Kidney glomerular epithelial cell (primary cell): ENCODE measurements at regions not wholly inside any gene's neighbourhood (a gene's known extent, or its start where the extent isn't known, plus 50 kb on each side); places are given as distances from the start of the nearest gene placed in this dataset.

ENCODE experiments used
- DNase-seq: peaks from one replicate; lab custom pipeline; 2025; lab: John Stamatoyannopoulos, UW

DNA sequence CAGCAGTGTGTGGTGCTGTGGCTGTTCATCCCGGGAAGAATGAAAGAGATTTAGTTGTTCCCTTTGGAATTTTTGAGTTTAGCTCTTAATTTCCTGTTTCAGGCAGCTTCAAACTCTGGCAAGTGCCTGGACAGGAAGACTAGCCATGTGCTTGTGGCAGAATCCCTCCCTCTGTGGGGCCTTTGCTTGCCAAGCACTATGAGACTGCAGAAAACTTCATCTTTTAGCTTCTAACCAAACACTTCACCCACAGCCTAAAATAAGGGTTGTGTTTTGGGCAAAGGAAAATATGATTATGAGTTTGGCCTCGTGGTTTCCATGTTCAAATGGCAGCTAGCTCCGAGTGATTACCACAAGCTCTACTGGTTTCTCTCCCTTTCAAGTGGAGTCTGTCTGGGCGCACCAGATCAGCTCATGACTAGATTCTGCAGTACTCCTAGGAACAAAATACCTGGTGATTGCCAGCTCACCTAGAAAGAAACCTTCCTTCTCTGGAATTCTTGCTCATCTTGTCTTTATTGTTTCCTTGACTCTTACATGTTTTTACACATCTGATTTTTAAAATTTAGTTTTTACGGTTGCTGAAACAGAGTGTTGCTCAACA, 707.5 kb downstream of the SLITRK6 start:
- DNase-seq, result no peak

DNA sequence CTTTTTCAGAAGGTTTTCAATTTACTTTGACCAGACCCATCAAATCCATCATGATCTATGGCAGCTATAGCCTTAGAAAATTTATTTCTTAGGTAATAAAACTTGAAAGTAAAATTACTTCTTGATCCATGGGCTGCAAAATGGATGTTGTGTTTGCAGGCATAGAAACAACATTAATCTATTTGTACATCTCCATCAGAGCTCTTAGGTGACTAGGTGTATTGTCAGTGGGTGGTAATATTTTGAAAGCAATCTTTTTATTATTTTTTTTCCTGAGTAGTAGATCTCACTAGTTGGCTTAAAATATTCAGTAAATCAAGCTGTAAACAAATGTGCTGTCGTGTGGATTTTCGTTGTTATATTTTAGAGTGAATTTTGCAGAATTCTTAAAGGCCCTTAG, 710.0 kb downstream of the SLITRK6 start:
- no peak for DNase-seq

DNA sequence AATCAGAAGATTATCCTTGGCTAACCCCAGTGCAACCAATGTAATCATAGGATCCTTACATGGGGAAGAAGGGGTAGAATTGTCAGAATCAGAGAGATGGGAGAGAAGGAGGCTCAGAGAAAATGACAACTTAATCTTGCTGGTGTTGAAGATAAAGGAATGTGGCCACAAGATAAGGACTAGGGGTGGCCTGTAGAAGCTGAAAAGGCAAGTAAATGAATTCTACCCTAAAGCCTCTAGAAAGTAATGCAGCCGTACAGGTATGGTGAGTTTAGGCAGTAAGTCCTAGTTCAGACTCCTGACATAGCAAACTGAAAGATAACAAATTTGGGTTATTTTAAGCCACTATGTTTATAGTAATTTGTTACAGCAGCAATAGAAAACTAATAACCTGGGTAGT, 718.5 kb downstream of the SLITRK6 start:
- no peak for DNase-seq

DNA sequence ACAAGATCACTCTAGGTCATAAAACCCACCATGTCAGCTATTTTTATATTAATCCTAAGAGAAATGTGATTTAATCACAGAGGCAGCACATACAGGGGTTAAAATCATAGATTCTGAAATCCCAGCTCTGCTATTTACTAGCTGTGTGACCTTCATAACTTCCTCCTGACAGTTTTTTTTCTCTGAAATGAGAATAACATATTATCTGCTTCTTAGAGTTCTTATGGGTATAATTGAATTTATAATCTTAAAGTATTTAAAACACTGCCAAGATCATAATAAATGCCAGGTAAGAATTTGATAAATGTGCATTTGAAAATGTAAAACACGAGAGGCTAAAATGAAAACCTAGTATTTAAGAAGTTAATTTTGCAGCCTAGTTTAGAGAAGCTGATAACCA, 722.9 kb downstream of the SLITRK6 start:
- no peak for DNase-seq

DNA sequence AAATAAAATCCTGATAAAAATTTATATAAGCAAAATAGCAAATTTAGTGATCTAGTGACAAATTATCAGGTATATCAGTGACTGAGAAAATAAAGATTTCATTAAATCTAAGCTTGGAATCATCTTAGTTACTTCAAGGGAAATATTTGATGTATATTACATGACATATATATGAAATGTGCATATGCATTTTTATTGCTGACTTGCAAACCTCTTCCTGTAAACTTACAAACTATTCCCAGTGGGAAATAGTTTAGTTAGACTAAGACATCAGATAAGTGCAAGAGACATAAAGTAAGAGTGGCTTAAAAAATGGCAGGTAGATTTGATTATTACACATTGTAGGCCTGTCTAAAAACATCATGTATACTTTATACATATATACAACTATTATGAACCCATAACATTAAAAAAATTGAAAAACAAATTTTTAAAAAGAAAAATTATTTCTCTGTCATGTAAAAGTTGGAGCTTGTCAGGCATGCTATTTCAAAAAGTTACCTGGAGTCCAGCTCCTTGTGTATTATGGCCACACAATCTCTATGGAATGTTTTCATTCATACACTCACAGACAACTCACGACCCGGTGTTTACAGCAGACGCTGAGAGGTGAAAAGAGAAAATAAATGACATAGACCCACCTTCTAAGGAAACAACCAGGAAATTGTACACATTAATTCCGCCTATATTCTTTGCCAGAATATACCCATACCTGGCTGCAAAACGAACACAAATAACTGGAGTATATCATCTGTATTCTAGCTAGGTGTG, 724.5 kb downstream of the SLITRK6 start:
- DNase-seq, result no peak

DNA sequence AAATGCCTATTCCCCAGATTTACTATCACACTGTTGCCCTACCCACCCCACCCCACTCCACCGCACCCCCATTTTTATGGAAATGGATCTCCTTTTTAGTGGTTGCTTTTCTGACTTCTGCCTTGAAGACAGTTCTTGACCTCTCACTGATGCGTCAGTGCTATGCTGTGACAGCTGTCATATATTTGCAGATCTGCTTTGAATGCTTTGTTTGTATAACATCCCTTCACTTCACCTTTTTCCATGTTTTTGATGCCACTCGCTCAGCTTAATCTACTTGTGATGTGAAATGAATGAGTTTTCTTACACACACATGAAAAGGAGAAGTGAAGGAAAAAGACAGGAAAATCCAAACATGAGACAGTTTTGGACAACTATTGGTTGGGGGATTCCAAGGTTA, 731.0 kb downstream of the SLITRK6 start:
- DNase-seq, result no peak

DNA sequence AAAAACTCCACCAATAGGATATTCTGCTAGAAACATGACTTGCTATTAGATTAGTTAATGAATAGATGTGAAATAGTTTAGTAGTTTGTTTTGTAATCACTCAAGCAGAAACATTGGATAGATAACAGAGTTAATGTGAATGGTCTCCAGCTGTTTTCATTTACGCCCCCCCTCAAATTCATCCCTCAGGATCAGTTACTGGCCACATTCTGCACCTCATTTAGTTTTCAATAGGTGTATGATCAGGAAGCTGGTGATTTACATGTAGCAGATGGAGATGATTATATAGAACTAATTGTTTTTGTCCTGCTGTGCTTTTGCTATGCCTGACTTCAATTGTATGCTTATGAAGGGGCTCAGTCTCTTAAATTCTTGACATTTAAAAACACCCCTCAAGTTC, 759.0 kb downstream of the SLITRK6 start:
- DNase-seq, result no peak

DNA sequence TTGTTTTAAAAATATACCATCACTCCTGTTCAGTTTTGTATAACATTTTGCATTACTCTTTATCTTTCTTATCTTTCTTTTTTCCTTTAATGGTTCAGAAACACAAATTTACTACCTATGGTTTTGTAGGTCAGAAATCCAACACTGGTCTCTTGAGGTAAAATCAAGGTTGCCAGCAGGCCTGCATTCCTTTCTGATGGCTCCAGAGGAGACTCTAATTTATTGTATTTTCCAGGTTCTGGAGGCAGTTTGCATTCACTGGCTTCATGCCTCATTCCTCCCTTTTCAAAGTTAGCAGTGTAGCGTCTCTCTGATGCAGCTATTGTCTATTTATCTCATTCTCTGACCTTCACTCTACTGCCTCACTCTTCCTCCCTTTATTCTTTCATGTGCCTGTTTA, 767.4 kb downstream of the SLITRK6 start:
- DNase-seq, result no peak

DNA sequence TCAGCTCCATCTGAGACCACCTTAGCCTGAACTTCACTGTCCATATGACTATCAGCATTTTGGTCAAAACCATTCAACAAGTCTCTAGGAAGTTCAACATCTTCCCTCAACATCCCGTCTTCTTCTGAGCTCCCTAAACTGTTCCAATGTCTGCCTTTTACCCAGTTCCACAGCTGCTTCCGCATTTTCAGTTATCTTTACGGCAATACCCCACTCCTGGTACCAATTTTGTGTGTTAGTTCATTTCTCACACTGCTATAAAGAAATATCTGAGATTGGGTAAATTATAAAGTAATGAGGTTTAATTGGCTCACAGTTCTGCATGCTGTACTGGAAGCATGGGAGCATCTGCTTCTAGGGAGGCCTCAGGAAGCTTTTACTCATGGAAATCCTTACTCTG, 771.2 kb downstream of the SLITRK6 start:
- no peak for DNase-seq

DNA sequence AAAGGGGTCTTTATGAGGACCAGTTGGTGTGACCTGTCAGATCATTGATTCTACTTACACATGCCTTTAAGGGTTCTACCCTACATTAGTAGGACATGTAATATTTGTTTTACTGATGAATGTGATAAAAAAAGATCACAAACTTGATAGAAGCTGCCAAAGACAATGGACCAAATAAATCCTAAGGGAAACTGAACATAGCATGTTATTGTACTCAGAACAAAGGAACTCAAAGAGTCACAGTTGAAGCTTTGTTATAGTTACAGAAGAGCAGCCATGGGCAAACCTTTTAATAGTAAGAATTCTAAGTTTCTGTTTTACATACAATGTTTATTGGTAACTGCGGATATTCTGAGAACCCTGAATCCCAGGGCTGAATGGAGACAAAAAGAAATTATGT, 780.1 kb downstream of the SLITRK6 start:
- no peak for DNase-seq

DNA sequence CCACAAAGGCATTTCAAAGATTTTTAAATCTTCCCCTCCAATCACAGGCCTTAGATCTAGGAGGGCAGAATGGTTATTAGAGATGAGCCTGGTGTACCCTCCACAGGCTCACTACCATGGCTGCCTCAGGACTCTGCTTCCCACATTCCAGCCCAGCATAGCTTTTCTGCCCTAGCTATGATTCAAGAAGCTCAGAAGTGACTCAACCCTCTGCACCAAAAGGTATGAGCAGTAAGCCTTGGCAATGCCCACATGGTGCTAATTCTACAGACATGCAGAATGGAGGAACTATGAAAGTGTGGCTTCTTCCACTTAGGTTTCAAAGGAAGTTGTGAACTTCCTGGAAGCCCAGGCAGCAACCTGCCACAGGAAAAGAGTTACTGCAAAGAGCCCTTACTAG, 786.2 kb downstream of the SLITRK6 start:
- no peak for DNase-seq

DNA sequence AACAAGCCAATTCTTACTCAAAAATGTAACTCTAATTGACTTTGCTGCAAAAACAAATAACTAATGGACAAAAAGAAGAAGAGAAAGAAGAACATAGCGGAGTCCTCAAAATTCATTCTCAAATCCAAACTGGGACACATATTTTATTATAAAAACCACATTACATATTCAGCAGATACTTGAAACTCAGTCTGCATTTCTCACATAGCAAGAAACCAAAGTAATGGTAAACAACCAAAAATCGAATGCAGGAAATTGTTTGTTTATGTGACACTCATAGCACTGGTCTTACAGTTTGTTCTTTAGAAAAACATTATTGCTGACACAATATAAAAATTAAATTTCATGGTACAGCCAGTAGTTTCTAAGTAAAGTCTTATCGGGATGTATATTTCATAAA, 789.8 kb downstream of the SLITRK6 start:
- DNase-seq, result no peak

DNA sequence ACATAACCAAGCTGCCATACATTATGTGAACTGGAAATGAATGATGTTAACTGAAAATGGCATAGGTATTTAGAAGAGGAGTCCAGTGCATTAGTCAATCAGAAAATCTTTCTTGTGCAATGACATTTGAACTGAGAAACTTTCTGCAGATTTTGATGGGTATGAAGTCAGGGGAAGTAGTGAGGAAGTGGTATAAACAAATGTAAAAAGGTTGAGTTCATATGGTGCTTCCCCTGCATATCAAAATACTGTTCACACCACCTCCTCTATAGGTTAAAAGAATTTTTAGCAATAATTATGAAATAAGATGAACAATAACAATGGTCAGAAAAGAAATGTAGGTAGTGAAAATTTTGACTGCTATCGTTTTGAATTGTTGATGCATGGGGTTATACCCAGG, 800.0 kb downstream of the SLITRK6 start:
- no peak for DNase-seq

DNA sequence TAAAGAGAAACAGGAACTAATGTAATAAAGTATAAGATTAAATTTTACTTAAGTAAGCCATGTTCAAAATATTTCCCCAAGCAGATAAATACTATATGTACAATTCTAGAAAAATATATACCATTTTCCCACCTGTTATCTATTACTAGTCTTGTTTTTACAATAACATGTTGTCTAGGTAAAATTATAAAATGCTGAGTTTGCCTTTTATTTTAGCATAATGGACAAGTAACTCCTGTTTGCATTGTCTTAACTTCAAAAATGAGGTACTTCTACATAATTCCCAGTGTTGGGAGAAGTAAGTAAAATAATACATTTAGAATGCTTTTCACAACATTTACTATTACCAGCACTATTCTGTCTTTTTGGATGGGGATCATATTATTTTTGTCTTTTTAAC, 800.5 kb downstream of the SLITRK6 start:
- no peak for DNase-seq

DNA sequence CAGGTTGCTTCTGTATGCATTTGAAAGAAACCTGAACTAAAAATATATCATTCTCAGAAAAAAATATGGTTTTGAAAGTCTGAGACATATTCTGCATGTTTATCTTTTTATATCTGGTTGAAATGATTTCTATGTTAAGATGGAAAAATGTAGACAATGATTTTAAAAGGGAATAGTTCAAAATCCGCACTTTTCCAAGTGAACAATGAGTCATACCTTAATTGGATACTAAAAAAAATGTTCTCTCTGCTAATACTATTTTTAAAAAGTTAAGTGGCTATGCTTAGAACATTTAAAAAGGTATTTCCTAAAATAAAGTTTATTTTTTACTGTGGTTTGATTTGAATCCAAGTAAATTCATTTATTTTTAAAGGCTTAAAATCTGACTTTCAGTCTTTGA, 801.4 kb downstream of the SLITRK6 start:
- no peak for DNase-seq

DNA sequence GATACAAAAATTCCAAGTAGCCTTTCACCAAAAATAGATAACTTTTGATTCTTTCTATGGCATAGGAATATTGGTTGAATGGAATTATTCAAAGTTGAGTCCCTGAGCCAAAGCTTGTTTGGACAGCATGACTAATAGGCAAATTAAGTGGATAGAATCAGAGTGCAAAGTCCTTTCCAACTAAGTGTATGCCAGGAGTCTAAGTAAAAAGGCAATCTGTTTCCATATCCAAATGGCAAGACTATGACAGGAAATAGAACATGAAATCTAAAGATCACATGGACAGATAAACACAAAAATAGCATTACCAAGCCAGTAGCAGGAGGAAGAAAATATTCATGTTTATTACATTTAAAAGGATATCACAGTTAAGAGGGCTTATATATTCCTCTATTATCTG, 804.6 kb downstream of the SLITRK6 start:
- no peak for DNase-seq

DNA sequence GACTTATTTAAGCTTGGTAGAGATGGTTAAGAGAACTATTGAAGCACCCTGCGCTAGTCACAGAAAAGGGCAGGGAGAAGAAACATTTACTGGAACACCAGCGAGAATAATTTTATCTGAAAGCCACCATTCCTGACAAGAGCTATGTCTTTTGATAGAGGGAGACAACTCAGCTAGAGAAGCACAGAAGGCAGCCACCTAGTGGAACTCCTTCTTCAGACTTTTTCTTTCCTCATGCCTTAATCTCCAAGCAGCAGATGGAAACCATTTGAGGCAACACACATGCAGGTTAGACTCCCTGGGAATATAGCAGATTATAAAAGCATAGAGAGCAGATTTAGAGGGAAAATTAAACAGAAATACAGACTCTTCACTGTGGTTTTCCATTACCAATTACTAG, 813.4 kb downstream of the SLITRK6 start:
- no peak for DNase-seq

DNA sequence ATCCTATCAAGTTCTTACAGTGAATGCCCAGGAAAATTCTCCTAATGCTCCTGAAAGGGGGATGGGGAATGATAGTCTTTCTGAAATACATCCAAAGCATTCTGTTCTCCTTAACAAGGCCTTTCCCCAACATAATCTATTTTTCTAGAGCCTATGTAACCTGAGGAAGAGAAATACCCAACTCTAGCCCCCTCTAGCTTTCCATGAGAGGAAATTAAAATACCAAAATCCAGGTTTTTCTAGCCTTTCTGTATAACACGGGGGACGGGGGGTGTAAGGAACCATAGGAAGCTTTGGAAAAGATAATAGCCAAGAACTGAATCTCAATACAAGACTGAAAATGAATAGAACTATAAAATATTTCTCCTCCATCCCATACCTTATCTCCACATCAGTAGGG, 815.9 kb downstream of the SLITRK6 start:
- no peak for DNase-seq

DNA sequence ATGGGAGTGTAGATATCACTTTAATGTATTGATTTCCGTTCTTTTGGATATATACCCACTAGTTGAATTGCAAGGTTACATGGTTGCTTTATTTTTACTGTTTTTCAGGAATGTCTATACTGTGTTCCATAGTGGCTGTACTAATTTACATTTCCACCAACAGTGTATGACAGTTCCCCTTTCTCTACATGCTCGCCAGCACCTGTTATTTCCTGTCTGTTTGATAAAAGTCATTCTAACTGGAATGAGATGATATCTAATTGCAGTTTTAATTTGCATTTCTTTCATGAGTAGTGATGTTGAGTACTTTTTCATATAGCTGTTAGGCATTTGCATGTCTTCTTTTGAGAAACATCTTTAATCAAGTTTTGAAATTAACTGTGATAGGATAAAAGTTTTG, 818.6 kb downstream of the SLITRK6 start:
- DNase-seq, result no peak

DNA sequence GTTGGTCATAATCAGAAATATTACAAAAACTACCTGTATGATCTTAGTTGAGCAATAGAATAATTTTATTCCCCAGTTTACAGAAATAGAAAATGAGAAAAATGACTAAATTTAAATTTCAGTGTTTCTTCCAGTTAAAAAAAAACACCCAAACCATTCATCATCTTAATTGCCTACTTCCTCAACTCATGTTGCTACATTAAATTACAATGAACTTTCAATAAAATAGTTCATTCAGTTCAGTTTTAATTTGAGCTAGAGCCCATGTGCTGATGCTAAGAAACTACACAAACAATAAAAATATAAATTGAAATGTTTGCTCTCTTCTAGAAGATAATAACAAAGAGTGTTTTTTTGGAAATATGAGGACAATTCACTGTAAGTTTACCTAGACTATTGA, 820.4 kb downstream of the SLITRK6 start:
- DNase-seq, result no peak

DNA sequence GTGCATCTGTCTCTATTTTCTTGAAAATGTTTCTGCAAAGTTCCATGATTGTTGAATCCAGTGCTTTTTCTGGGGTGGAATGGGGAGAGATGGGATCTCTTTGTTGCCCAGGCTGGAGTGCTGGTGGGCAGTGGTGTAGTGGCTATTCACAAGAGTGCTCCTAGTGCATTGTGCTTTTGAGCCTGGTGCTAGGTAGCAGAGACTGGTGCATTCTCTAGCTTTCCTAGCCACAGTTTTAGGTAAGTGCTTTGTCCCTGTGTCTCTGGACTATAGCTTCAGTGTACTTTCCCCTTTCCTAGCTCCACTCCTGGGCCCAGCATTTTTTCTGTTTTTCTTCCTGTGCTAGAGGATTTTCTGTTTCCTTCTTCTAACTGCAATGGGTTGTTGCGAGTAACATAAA, 825.6 kb downstream of the SLITRK6 start:
- no peak for DNase-seq

DNA sequence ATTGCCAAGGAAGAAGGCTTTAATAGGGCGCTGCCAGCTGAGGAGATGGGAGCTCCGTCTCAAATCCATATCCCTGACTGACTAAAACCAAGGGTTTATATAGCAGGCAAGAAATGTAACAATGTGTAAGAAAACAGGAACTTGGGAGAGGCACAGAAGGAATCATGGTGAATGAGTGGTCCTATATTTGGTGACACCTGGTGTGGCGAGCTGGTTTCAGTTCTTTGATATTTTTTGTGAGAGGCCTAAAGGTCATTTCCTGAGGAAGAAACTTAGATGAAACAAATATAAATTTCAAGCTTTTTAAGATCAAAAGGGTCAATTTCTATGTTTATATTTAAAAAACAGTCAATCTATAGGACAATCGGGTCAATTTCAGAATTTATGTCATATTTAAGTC, 826.3 kb downstream of the SLITRK6 start:
- DNase-seq, result no peak

DNA sequence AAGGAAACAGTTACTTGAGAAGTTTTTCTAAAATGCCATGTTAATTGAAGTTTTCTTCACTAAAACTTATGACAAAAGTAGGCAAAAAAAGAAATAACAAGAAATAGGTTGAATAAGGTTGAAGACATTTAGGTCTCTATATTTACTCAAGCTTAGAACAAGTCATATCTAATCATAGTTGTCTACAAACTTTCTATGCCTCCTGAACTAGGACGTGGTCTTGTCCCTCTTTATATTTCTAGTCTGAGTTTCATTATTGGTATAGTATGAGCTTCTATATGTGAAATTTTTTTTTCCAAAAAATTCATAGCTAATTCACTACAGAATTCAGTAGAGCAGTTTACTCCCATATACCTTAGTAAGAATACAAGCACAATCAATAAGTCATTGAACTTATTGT, 836.4 kb downstream of the SLITRK6 start:
- no peak for DNase-seq

DNA sequence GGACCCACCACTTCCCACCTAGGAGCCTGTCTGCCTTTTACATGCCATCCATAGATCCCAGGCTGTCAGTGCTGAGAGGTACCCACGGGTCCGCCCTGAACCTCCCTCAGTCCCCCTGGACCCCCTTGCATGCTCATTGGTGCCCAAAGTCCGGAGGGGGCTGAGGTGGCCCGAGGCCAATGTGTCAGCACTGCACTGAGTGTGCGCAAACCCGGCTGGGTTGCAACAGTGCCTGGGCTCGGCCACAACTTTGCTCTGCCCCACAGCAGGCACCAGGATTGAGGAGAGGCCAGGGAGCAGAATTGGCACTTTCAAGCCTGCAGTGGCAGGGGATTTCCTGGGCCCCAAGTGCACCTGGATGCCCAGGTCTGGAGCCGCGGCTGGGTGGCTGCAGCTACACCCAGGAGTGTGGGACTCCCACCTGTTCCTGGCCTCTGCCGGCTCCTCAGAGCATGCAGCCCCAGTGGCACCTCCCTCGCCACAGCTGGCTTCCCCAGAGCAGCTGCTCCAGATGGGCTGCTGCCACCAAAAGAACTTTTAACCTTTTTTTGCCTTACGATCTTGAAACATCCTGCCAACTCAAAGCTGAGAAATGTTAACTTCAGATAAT, 837.0 kb downstream of the SLITRK6 start:
- no peak for DNase-seq
